HEK293 (cell line): ENCODE measurements at regions not wholly inside any gene's neighbourhood (a gene's known extent, or its start where the extent isn't known, plus 50 kb on each side); places are given as distances from the start of the nearest gene placed in this dataset.

ENCODE experiments used
- GLIS1 ChIP-seq: fragments of 450-650 bp; formaldehyde crosslinking; IDR thresholded peaks from 2 replicates; pipeline ENCODE4 v1.5.1; 2016; ENCODE audit warnings: missing biosample characterization, missing genetic modification characterization
- GLIS2 ChIP-seq: fragments of 450-650 bp; formaldehyde crosslinking; IDR thresholded peaks from 2 replicates; pipeline ENCODE4 v1.5.1; 2016; ENCODE audit warnings: missing biosample characterization, missing genetic modification characterization
- HOXC10 ChIP-seq: sonication (generic); formaldehyde crosslinking; IDR thresholded peaks from 2 replicates; pipeline ENCODE4 v1.8.1; 2023; ENCODE audit warnings: mild to moderate bottlenecking, missing genetic modification reagents
- KLF7 ChIP-seq: fragments of 450-650 bp; formaldehyde crosslinking; IDR thresholded peaks from 2 replicates; pipeline ENCODE4 v1.5.1; 2016; ENCODE audit warnings: missing biosample characterization, missing genetic modification characterization, borderline replicate concordance
- MZF1 ChIP-seq: fragments of 450-650 bp; formaldehyde crosslinking; IDR thresholded peaks from 2 replicates; pipeline ENCODE4 v1.5.1; 2017; ENCODE audit warnings: missing biosample characterization, missing genetic modification characterization, borderline replicate concordance
- PRDM1 ChIP-seq: fragments of 450-650 bp; formaldehyde crosslinking; IDR thresholded peaks from 2 replicates; pipeline ENCODE4; 2016; ENCODE audit warnings: missing biosample characterization, missing genetic modification characterization
- REPIN1 ChIP-seq: fragments of 450-650 bp; formaldehyde crosslinking; IDR thresholded peaks from 2 replicates; pipeline ENCODE4 v1.5.1; 2017; ENCODE audit warnings: missing biosample characterization, missing genetic modification characterization, low read depth
- SETDB1 ChIP-seq: IDR thresholded peaks from one replicate; pipeline ENCODE4 v1.6.1; 2017; ENCODE audit warnings: mild to moderate bottlenecking, low read length, moderate library complexity, mixed read lengths; ENCODE audit not compliant: insufficient read length
- SP7 ChIP-seq: fragments of 450-650 bp; formaldehyde crosslinking; IDR thresholded peaks from 2 replicates; pipeline ENCODE4 v1.5.1; 2016; ENCODE audit warnings: missing biosample characterization, missing genetic modification characterization
- TRIM28 ChIP-seq: IDR thresholded peaks from 2 replicates; pipeline ENCODE4 v1.6.1; 2011; ENCODE audit warnings: low read length, control low read depth, borderline replicate concordance
- ZBTB1 ChIP-seq: fragments of 450-650 bp; formaldehyde crosslinking; IDR thresholded peaks from 2 replicates; pipeline ENCODE4 v1.5.1; 2016; ENCODE audit warnings: missing biosample characterization, missing genetic modification characterization
- ZBTB17 ChIP-seq: fragments of 450-650 bp; formaldehyde crosslinking; IDR thresholded peaks from 2 replicates; pipeline ENCODE4 v1.5.1; 2016; ENCODE audit warnings: missing biosample characterization, missing genetic modification characterization
- ZNF121 ChIP-seq: fragments of 450-650 bp; formaldehyde crosslinking; IDR thresholded peaks from 2 replicates; pipeline ENCODE4 v1.5.1; 2016; ENCODE audit warnings: missing biosample characterization, missing genetic modification characterization
- ZNF138 ChIP-seq: fragments of 450-650 bp; formaldehyde crosslinking; IDR thresholded peaks from 2 replicates; pipeline ENCODE4 v1.5.1; 2016; ENCODE audit warnings: missing biosample characterization, missing genetic modification characterization, borderline replicate concordance
- ZNF19 ChIP-seq: fragments of 450-650 bp; formaldehyde crosslinking; IDR thresholded peaks from 2 replicates; pipeline ENCODE4; 2016; ENCODE audit warnings: missing biosample characterization, missing genetic modification characterization, low read depth
- ZNF2 ChIP-seq: fragments of 450-650 bp; formaldehyde crosslinking; IDR thresholded peaks from 2 replicates; pipeline ENCODE4 v1.5.1; 2016; ENCODE audit warnings: missing biosample characterization, missing genetic modification characterization
- ZNF366 ChIP-seq: fragments of 450-650 bp; formaldehyde crosslinking; conservative IDR thresholded peaks from 2 replicates; pipeline ENCODE4 v1.5.1; 2016; ENCODE audit warnings: missing biosample characterization, missing genetic modification characterization
- ZNF423 ChIP-seq: fragments of 450-650 bp; formaldehyde crosslinking; IDR thresholded peaks from 2 replicates; pipeline ENCODE4 v1.5.1; 2016; ENCODE audit warnings: missing biosample characterization, missing genetic modification characterization
- ZNF426 ChIP-seq: fragments of 450-650 bp; formaldehyde crosslinking; IDR thresholded peaks from 2 replicates; pipeline ENCODE4 v1.5.1; 2017; ENCODE audit warnings: missing biosample characterization, missing genetic modification characterization, mild to moderate bottlenecking, inconsistent platforms, moderate library complexity
- ZNF473 ChIP-seq: fragments of 450-650 bp; formaldehyde crosslinking; IDR thresholded peaks from 2 replicates; pipeline ENCODE4 v1.5.1; 2017; ENCODE audit warnings: missing biosample characterization, missing genetic modification characterization
- ZNF48 ChIP-seq: fragments of 450-650 bp; formaldehyde crosslinking; IDR thresholded peaks from 2 replicates; pipeline ENCODE4 v1.5.1; 2016; ENCODE audit warnings: missing biosample characterization, missing genetic modification characterization
- ZNF501 ChIP-seq: fragments of 450-650 bp; formaldehyde crosslinking; IDR thresholded peaks from 2 replicates; pipeline ENCODE4 v1.5.1; 2016; ENCODE audit warnings: missing biosample characterization, missing genetic modification characterization
- ZNF514 ChIP-seq: fragments of 450-650 bp; formaldehyde crosslinking; IDR thresholded peaks from 2 replicates; pipeline ENCODE4 v1.5.1; 2016; ENCODE audit warnings: missing biosample characterization, missing genetic modification characterization
- ZNF658 ChIP-seq: fragments of 450-650 bp; formaldehyde crosslinking; IDR thresholded peaks from 2 replicates; pipeline ENCODE4; 2016; ENCODE audit warnings: missing biosample characterization, missing genetic modification characterization
- ZNF664 ChIP-seq: fragments of 450-650 bp; formaldehyde crosslinking; IDR thresholded peaks from 2 replicates; pipeline ENCODE4 v1.5.1; 2016; ENCODE audit warnings: missing biosample characterization, missing genetic modification characterization
- ZNF791 ChIP-seq: fragments of 450-650 bp; formaldehyde crosslinking; IDR thresholded peaks from 2 replicates; pipeline ENCODE4 v1.5.1; 2016; ENCODE audit warnings: missing biosample characterization, missing genetic modification characterization
- ZNF843 ChIP-seq: fragments of 450-650 bp; formaldehyde crosslinking; IDR thresholded peaks from 2 replicates; pipeline ENCODE4 v1.5.1; 2016; ENCODE audit warnings: missing biosample characterization, missing genetic modification characterization
- TF ChIP-seq, protein P1 (sequence below): fragments of 450-650 bp; IDR thresholded peaks from 2 replicates; pipeline ENCODE4 v1.5.1; 2018; ENCODE audit warnings: missing biosample characterization, mild to moderate bottlenecking, missing genetic modification characterization
- TF ChIP-seq, protein P2 (sequence below): sonication (generic); formaldehyde crosslinking; IDR thresholded peaks from 2 replicates; pipeline ENCODE4 v1.8.1; 2022; ENCODE audit warnings: mild to moderate bottlenecking, moderate library complexity, missing genetic modification reagents
- TF ChIP-seq, protein P3 (sequence below): fragments of 450-650 bp; formaldehyde crosslinking; IDR thresholded peaks from 2 replicates; pipeline ENCODE4 v1.5.1; 2017; ENCODE audit warnings: missing biosample characterization, missing genetic modification characterization
- TF ChIP-seq, protein P4 (sequence below): fragments of 450-650 bp; formaldehyde crosslinking; conservative IDR thresholded peaks from 2 replicates; pipeline ENCODE4 v1.5.1; 2016; ENCODE audit warnings: low read depth, missing biosample characterization, missing genetic modification characterization
- TF ChIP-seq, protein P5 (sequence below): fragments of 450-650 bp; formaldehyde crosslinking; IDR thresholded peaks from 2 replicates; pipeline ENCODE4 v1.5.1; 2016; ENCODE audit warnings: missing biosample characterization, missing genetic modification characterization

DNA sequence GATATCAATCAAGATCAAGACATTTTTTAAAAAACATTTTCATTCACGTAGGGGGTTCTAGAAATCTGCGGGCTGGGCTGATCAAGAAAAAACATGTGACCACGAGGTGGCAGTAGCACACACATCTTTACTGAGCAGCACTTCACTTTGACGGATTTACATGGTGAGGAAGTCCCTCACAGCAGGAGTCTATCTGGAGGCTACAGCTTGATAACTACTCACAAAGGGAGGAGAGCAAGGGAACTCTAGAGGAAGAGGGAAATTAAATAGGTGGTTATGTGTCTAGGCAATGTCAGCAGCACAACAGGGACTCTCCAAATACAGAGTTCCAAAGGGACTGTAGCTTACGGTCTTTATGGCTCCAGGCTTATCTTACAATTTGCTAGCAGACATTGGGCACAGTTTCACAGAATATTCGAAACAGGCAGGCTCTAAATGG lies 248.1 kb downstream of the DPY19L2 start (continued):
- TF ChIP-seq, protein P1, sequence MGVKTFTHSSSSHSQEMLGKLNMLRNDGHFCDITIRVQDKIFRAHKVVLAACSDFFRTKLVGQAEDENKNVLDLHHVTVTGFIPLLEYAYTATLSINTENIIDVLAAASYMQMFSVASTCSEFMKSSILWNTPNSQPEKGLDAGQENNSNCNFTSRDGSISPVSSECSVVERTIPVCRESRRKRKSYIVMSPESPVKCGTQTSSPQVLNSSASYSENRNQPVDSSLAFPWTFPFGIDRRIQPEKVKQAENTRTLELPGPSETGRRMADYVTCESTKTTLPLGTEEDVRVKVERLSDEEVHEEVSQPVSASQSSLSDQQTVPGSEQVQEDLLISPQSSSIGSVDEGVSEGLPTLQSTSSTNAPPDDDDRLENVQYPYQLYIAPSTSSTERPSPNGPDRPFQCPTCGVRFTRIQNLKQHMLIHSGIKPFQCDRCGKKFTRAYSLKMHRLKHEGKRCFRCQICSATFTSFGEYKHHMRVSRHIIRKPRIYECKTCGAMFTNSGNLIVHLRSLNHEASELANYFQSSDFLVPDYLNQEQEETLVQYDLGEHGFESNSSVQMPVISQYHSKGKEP, result no peak
- TF ChIP-seq ZNF426 (tag by site-specific recombination) (no peak), ZBTB1 (tag by site-specific recombination) (no peak), ZNF19 (no peak), ZNF423 (tag by site-specific recombination) (0 out of 2 replicates have a peak, but pooled peaks have one; percentile 19), MZF1 (peak; percentile 69; the same call in 1 of the 2 replicates), GLIS2 (tag by site-specific recombination) (no peak), ZNF514 (tag by site-specific recombination) (no peak), ZNF843 (tag by site-specific recombination) (peak; percentile 84), SP7 (tag by site-specific recombination) (peak; percentile 97), ZNF2 (0 out of 2 replicates have a peak, but pooled peaks have one; percentile 33), ZNF473 (tag by site-specific recombination) (no peak), ZNF791 (tag by site-specific recombination) (no peak), KLF7 (tag by site-specific recombination) (no peak), ZNF138 (no peak), ZNF366 (tag by site-specific recombination) (no peak), ZNF501 (tag by site-specific recombination) (peak; percentile 86), GLIS1 (tag by site-specific recombination) (0 out of 2 replicates have a peak, but pooled peaks have one; percentile 29), ZNF48 (tag by site-specific recombination) (no peak), PRDM1 (tag by site-specific recombination) (no peak), ZNF121 (tag by site-specific recombination) (0 out of 2 replicates have a peak, but pooled peaks have one; percentile 25), ZBTB17 (tag by site-specific recombination) (peak; percentile 70; the same call in 1 of the 2 replicates), REPIN1 (tag by site-specific recombination) (no peak), HOXC10 (CRISPR knock-in tag) (no peak), ZNF658 (no peak), TRIM28 (peak; percentile 95), SETDB1 (peak; percentile 89), ZNF664 (tag by site-specific recombination) (peak; percentile 58)
- TF ChIP-seq, protein P2, sequence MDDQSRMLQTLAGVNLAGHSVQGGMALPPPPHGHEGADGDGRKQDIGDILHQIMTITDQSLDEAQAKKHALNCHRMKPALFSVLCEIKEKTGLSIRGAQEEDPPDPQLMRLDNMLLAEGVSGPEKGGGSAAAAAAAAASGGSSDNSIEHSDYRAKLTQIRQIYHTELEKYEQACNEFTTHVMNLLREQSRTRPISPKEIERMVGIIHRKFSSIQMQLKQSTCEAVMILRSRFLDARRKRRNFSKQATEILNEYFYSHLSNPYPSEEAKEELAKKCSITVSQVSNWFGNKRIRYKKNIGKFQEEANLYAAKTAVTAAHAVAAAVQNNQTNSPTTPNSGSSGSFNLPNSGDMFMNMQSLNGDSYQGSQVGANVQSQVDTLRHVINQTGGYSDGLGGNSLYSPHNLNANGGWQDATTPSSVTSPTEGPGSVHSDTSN, result no peak
- TF ChIP-seq, protein P3, sequence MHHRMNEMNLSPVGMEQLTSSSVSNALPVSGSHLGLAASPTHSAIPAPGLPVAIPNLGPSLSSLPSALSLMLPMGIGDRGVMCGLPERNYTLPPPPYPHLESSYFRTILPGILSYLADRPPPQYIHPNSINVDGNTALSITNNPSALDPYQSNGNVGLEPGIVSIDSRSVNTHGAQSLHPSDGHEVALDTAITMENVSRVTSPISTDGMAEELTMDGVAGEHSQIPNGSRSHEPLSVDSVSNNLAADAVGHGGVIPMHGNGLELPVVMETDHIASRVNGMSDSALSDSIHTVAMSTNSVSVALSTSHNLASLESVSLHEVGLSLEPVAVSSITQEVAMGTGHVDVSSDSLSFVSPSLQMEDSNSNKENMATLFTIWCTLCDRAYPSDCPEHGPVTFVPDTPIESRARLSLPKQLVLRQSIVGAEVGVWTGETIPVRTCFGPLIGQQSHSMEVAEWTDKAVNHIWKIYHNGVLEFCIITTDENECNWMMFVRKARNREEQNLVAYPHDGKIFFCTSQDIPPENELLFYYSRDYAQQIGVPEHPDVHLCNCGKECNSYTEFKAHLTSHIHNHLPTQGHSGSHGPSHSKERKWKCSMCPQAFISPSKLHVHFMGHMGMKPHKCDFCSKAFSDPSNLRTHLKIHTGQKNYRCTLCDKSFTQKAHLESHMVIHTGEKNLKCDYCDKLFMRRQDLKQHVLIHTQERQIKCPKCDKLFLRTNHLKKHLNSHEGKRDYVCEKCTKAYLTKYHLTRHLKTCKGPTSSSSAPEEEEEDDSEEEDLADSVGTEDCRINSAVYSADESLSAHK (tag by site-specific recombination), result peak; percentile 63; the same call in 1 of the 2 replicates
- TF ChIP-seq, protein P4, sequence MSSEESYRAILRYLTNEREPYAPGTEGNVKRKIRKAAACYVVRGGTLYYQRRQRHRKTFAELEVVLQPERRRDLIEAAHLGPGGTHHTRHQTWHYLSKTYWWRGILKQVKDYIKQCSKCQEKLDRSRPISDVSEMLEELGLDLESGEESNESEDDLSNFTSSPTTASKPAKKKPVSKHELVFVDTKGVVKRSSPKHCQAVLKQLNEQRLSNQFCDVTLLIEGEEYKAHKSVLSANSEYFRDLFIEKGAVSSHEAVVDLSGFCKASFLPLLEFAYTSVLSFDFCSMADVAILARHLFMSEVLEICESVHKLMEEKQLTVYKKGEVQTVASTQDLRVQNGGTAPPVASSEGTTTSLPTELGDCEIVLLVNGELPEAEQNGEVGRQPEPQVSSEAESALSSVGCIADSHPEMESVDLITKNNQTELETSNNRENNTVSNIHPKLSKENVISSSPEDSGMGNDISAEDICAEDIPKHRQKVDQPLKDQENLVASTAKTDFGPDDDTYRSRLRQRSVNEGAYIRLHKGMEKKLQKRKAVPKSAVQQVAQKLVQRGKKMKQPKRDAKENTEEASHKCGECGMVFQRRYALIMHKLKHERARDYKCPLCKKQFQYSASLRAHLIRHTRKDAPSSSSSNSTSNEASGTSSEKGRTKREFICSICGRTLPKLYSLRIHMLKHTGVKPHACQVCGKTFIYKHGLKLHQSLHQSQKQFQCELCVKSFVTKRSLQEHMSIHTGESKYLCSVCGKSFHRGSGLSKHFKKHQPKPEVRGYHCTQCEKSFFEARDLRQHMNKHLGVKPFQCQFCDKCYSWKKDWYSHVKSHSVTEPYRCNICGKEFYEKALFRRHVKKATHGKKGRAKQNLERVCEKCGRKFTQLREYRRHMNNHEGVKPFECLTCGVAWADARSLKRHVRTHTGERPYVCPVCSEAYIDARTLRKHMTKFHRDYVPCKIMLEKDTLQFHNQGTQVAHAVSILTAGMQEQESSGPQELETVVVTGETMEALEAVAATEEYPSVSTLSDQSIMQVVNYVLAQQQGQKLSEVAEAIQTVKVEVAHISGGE, result no peak
- TF ChIP-seq, protein P5, sequence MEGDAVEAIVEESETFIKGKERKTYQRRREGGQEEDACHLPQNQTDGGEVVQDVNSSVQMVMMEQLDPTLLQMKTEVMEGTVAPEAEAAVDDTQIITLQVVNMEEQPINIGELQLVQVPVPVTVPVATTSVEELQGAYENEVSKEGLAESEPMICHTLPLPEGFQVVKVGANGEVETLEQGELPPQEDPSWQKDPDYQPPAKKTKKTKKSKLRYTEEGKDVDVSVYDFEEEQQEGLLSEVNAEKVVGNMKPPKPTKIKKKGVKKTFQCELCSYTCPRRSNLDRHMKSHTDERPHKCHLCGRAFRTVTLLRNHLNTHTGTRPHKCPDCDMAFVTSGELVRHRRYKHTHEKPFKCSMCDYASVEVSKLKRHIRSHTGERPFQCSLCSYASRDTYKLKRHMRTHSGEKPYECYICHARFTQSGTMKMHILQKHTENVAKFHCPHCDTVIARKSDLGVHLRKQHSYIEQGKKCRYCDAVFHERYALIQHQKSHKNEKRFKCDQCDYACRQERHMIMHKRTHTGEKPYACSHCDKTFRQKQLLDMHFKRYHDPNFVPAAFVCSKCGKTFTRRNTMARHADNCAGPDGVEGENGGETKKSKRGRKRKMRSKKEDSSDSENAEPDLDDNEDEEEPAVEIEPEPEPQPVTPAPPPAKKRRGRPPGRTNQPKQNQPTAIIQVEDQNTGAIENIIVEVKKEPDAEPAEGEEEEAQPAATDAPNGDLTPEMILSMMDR (tag by site-specific recombination), result peak; percentile 32; the same call in 1 of the 2 replicates
